Neutrophil (primary cell): ENCODE measurements at regions not wholly inside any gene's neighbourhood (a gene's known extent, or its start where the extent isn't known, plus 50 kb on each side); places are given as distances from the start of the nearest gene placed in this dataset.
"Not testable (repeated sequence)": the region's sequence is repeated elsewhere in the genome, so short reads cannot be mapped to it uniquely, and the experiment has no call there.

Experiments
- H3K27ac ChIP-seq: fragments of 200-600 bp; sonication (generic); 2 replicates; pipeline ENCODE4 v1.5.1; 2016; ENCODE audit warnings: mild to moderate bottlenecking, moderate library complexity
- H3K27me3 ChIP-seq: fragments of 200-600 bp; sonication (generic); 2 replicates; pipeline ENCODE4 v1.6.0; 2016; ENCODE audit warnings: mild to moderate bottlenecking
- H3K36me3 ChIP-seq: fragments of 200-600 bp; sonication (generic); 2 replicates; pipeline ENCODE4 v1.5.1; 2017
- H3K4me1 ChIP-seq, 2 experiments: fragments of 200-600 bp in 1 of 2; sonication (generic) in 1 of 2; 1 replicate in 1 of 2; 2 replicates in 1 of 2; pipeline versions ENCODE4 v1.5.1 to v1.6.1; 2013 to 2016; ENCODE audit warnings: low read depth in 1 of 2, low read length in 1 of 2, mild to moderate bottlenecking in 1 of 2, moderate library complexity in 1 of 2; ENCODE audit not compliant: control insufficient read depth in 1 of 2, insufficient read depth in 1 of 2
- H3K4me3 ChIP-seq, 2 experiments: fragments of 200-600 bp in 1 of 2; sonication (generic) in 1 of 2; 1 replicate in 1 of 2; 2 replicates in 1 of 2; pipeline ENCODE4 v1.5.1; 2013 to 2016; ENCODE audit warnings: low read depth in 1 of 2, low read length in 1 of 2, mild to moderate bottlenecking in 1 of 2, moderate library complexity in 1 of 2
- H3K9me3 ChIP-seq: fragments of 200-600 bp; sonication (generic); 2 replicates; pipeline ENCODE4 v1.5.1; 2016
- CTCF ChIP-seq: fragments of 200-600 bp; sonication (generic); IDR thresholded peaks from 2 replicates; pipeline ENCODE4 v1.5.1; 2016; ENCODE audit warnings: antibody characterized with exemption

- peaks cover 8% of the 10 kb centered on the region for H3K27me3 ChIP-seq
- TF ChIP-seq CTCF: no peak
- peak overlapping the region; percentile 12 to 35 for H3K4me3 ChIP-seq
- no peak overlapping the region for H3K27ac ChIP-seq
- no peaks in the 10 kb centered on the region for H3K4me1 ChIP-seq
- H3K9me3 ChIP-seq: no peaks in the 10 kb centered on the region
- H3K36me3 ChIP-seq: no peaks in the 10 kb centered on the region
Measured at GRCh38 chr9:111276431-111277128, 53.4 kb downstream of the OR2K2 start.

- TF ChIP-seq CTCF: no peak
- H3K36me3 ChIP-seq: no peaks in the 10 kb centered on the region
- peaks cover 8% of the 10 kb centered on the region for H3K27me3 ChIP-seq
- no peak overlapping the region for H3K27ac ChIP-seq
- H3K9me3 ChIP-seq: no peaks in the 10 kb centered on the region
- no peaks in the 10 kb centered on the region for H3K4me1 ChIP-seq
- H3K4me3 ChIP-seq: no peak overlapping the region
Measured at GRCh38 chr9:111274737-111275136, 55.3 kb downstream of the OR2K2 start.

GRCh38 chr9:111272581-111272980 lies 57.4 kb downstream of the OR2K2 start:
- Histone ChIP-seq H3K27me3 (peaks cover 5% of the 10 kb centered on the region), H3K4me3 (no peak overlapping the region), H3K27ac (no peak overlapping the region), H3K4me1 (no peaks in the 10 kb centered on the region), H3K36me3 (no peaks in the 10 kb centered on the region), H3K9me3 (no peaks in the 10 kb centered on the region)
- no peak for TF ChIP-seq CTCF

GRCh38 chr9:111271481-111272080 lies 58.4 kb downstream of the OR2K2 start:
- Histone ChIP-seq H3K36me3 (no peaks in the 10 kb centered on the region), H3K4me3 (no peak overlapping the region), H3K9me3 (no peaks in the 10 kb centered on the region), H3K4me1 (no peaks in the 10 kb centered on the region), H3K27me3 (no peaks in the 10 kb centered on the region), H3K27ac (no peak overlapping the region)
- no peak for TF ChIP-seq CTCF

GRCh38 chr9:111271047-111271446 lies 59.0 kb downstream of the OR2K2 start:
- H3K36me3 ChIP-seq: no peaks in the 10 kb centered on the region
- H3K4me3 ChIP-seq: no peak overlapping the region
- H3K4me1 ChIP-seq: no peaks in the 10 kb centered on the region
- TF ChIP-seq CTCF: no peak
- no peaks in the 10 kb centered on the region for H3K9me3 ChIP-seq
- no peak overlapping the region for H3K27ac ChIP-seq
- no peaks in the 10 kb centered on the region for H3K27me3 ChIP-seq

- not testable (repeated sequence) for H3K9me3 ChIP-seq, H3K27me3 ChIP-seq, H3K4me1 ChIP-seq, H3K4me3 ChIP-seq, H3K27ac ChIP-seq, H3K36me3 ChIP-seq
Measured at GRCh38 chr9:111266024-111266423, 64.0 kb downstream of the OR2K2 start.
